ENCODE measurements at regions not wholly inside any gene's neighbourhood (a gene's known extent, or its start where the extent isn't known, plus 50 kb on each side); places are given as distances from the start of the nearest gene placed in this dataset.

- TF ChIP-seq CTCF (IDR thresholded peaks at IDR 0.05; ENCODE audit: control insufficient read depth, extremely low read depth, insufficient read depth): no peak
- DNase-seq (ENCODE audit: low read depth): no peak
- no peak overlapping the region for H3K4me3 ChIP-seq (ENCODE audit: low read depth, low read length)
These were observed 179.2 kb downstream of the SLC7A11 start for GRCh38 chr4:138062929-138063328.

DNA sequence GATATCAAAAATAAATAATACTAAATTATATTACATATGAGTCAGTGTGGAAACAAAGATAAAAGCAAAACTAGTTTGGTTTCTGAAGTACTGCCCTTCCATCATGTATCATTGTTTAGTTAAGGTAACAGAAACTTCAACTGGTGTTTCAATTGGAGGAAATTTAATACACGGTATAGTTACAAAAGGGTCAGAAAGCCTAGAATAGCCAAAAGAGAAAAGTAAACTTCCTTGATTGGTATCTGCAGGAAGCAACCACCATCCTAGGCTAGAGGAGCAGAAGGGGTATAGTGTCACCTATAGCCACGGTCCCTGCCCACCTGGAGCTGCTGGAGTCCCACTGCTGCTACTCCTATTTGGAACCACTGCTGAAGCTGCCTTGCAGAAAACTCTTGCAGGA lies 185.6 kb downstream of the SLC7A11 start:
- no peak overlapping the region for H3K4me3 ChIP-seq (ENCODE audit: low read depth, low read length)
- no peak for DNase-seq (ENCODE audit: low read depth)
- TF ChIP-seq CTCF (IDR thresholded peaks at IDR 0.05; ENCODE audit: control insufficient read depth, extremely low read depth, insufficient read depth): no peak

DNA sequence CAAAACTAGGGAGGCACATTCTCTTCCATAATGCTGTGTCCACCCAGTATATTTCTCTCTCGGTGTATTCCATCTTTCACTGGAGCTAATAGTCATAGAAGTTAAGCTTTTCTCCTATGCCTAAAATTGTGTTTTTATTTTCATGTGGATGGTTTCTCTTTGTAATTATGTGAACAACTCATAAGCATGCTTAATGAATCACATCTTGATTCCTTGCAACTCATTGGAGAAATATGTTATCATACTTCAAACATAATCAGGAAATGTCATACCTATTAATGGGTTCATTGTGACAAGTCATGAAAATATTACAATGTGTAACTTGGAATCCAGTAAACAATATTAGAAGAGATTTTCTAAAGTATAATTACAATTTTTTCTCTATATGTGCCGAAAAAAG lies 186.3 kb downstream of the SLC7A11 start:
- H3K4me3 ChIP-seq (ENCODE audit: low read depth, low read length): no peak overlapping the region
- no peak for DNase-seq (ENCODE audit: low read depth)
- no peak for TF ChIP-seq CTCF (IDR thresholded peaks at IDR 0.05; ENCODE audit: control insufficient read depth, extremely low read depth, insufficient read depth)

- DNase-seq (ENCODE audit: low read depth): no peak
- H3K4me3 ChIP-seq (ENCODE audit: low read depth, low read length): no peak overlapping the region
- TF ChIP-seq CTCF (IDR thresholded peaks at IDR 0.05; ENCODE audit: control insufficient read depth, extremely low read depth, insufficient read depth): no peak
These were observed 188.4 kb downstream of the SLC7A11 start for GRCh38 chr4:138053641-138054301.

- no peak for TF ChIP-seq CTCF (IDR thresholded peaks at IDR 0.05; ENCODE audit: control insufficient read depth, extremely low read depth, insufficient read depth)
- no peak for DNase-seq (ENCODE audit: low read depth)
- H3K4me3 ChIP-seq (ENCODE audit: low read depth, low read length): no peak overlapping the region
These were observed 189.1 kb downstream of the SLC7A11 start for GRCh38 chr4:138052806-138053632.

DNA sequence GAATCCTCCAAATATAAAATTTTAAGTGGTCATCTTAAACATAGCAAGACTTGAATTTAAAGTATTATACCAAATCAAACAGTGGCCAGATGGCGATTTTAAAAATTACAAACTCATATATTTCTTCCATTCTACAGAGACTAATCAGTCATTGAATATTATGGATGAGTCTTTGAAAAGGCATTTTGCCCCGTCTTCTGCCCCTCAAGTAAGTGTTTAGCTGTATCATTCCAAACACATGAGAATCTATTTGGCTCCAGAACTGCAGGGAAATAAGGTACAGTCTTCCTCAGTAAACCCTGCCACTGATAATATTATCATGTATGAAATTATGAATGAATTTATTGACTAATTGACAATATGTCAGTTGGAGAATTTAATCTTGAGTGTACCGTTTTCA lies 191.0 kb downstream of the SLC7A11 start:
- H3K4me3 ChIP-seq (ENCODE audit: low read depth, low read length): no peak overlapping the region
- no peak for TF ChIP-seq CTCF (IDR thresholded peaks at IDR 0.05; ENCODE audit: control insufficient read depth, extremely low read depth, insufficient read depth)
- DNase-seq (ENCODE audit: low read depth): no peak
